NCI-H1694 treated with DMSO at 0.1 percent for 48 hours (cell line): ENCODE measurements at regions not wholly inside any gene's neighbourhood (a gene's known extent, or its start where the extent isn't known, plus 50 kb on each side); places are given as distances from the start of the nearest gene placed in this dataset.

Experiments
- DNase-seq: peaks from one replicate; lab custom pipeline; 2025; lab: John Stamatoyannopoulos, UW

- no peak for DNase-seq
These were observed 472.7 kb downstream of the TFAP2A start for GRCh38 chr6:9942131-9942530.

- DNase-seq: no peak
These were observed 476.1 kb downstream of the TFAP2A start for GRCh38 chr6:9938801-9939200.

GRCh38 chr6:9937031-9937763 is 477.7 kb downstream of the TFAP2A start:
- DNase-seq: no peak

GRCh38 chr6:9936551-9936950 is 478.3 kb downstream of the TFAP2A start:
- DNase-seq: no peak

GRCh38 chr6:9933677-9934076 is 481.2 kb downstream of the TFAP2A start:
- no peak for DNase-seq

GRCh38 chr6:9927275-9927674 is 487.6 kb downstream of the TFAP2A start:
- no peak for DNase-seq

GRCh38 chr6:9924971-9925370 is 489.9 kb downstream of the TFAP2A start:
- no peak for DNase-seq

GRCh38 chr6:9921366-9921765 is 493.5 kb downstream of the TFAP2A start:
- DNase-seq: no peak

- DNase-seq: no peak
These were observed 499.9 kb downstream of the TFAP2A start for GRCh38 chr6:9914951-9915350.

- no peak for DNase-seq
These were observed 513.5 kb downstream of the TFAP2A start for GRCh38 chr6:9901376-9901775.

- DNase-seq: no peak
These were observed 518.1 kb downstream of the TFAP2A start for GRCh38 chr6:9896806-9897205.

- no peak for DNase-seq
These were observed 524.0 kb downstream of the TFAP2A start for GRCh38 chr6:9890893-9891292.

- no peak for DNase-seq
These were observed 524.4 kb downstream of the TFAP2A start for GRCh38 chr6:9890469-9890868.

GRCh38 chr6:9878535-9878934 is 536.3 kb downstream of the TFAP2A start:
- no peak for DNase-seq

- DNase-seq: no peak
These were observed 539.1 kb downstream of the TFAP2A start for GRCh38 chr6:9875605-9876353.

GRCh38 chr6:9862603-9863167 is 552.2 kb downstream of the TFAP2A start:
- no peak for DNase-seq

GRCh38 chr6:9851541-9852380 is 563.1 kb downstream of the TFAP2A start:
- DNase-seq: no peak

- DNase-seq: no peak
These were observed 563.9 kb downstream of the TFAP2A start for GRCh38 chr6:9851006-9851405.

- DNase-seq: no peak
These were observed 566.8 kb downstream of the TFAP2A start for GRCh38 chr6:9848094-9848493.

- DNase-seq: no peak
These were observed 572.8 kb downstream of the TFAP2A start for GRCh38 chr6:9841886-9842725.

- DNase-seq: no peak
These were observed 580.6 kb downstream of the TFAP2A start for GRCh38 chr6:9834233-9834632.
